ENCODE measurements at regions not wholly inside any gene's neighbourhood (a gene's known extent, or its start where the extent isn't known, plus 50 kb on each side); places are given as distances from the start of the nearest gene placed in this dataset.
A peak's percentile ranks its signal among the peaks of the same experiment; 100 is the strongest.

DNA sequence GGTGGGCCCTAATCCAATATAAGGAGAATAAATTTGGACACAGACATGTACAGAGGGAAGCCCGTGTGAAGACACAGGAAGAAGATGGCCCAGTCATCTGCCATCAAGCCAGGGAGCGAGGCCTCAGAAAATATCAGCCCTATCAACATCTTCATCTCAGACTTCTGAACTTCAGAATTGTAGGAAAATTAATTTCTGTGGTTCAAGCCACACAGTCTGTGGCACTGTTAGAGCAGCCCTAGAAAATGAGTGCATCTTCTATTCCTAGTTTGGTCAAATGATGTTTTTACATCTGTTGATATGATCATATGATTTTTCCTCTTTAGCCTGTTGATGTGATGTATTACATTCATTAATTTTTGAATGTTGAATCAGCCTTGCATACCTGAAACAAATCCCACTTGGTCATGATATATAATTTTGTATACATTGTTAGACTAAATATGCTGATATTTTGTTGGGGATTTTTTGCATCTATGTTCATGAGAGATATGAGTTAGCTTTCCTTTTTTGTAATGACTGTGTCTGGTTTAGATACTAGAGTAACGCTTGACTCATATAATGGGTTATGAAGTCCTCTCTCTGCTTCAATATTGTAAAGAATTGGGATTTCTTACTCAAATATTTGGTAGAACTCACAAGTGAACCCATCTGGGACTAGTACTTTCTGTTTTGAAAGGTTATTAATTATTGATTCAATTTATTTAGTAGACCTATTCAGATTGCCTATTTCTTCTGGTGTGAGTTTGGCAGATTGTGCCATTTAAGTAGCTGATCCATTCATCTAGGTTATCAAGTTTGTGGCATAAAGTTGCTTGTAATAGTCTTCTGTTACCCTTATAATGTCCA, 451.4 kb downstream of the EIPR1 start (continued):
- TF ChIP-seq YY1 (IDR thresholded peaks at IDR 0.05; ENCODE audit: low read depth, low read length) (no peak), MEF2A (IDR thresholded peaks at IDR 0.05; ENCODE audit: insufficient read depth, low read depth, low read length) (no peak), FOXK2 (IDR thresholded peaks at IDR 0.05) (no peak), NFIC (IDR thresholded peaks at IDR 0.05; ENCODE audit: low read depth, low read length) (peak; percentile 83), STAT3 (IDR thresholded peaks at IDR 0.05; ENCODE audit: low read depth, low read length) (no peak), NR2C2 (IDR thresholded peaks at IDR 0.05; ENCODE audit: borderline replicate concordance, control insufficient read depth, insufficient read length, low read depth) (no peak), NFXL1 (IDR thresholded peaks at IDR 0.05; ENCODE audit: borderline replicate concordance) (no peak), RCOR1 (conservative IDR thresholded peaks at IDR 0.05; ENCODE audit: low read depth, low read length) (no peak), JUND (IDR thresholded peaks at IDR 0.05; ENCODE audit: low read depth, low read length) (no peak), ZBTB40 (IDR thresholded peaks at IDR 0.05; ENCODE audit: borderline replicate concordance) (no peak), POU2F2 (IDR thresholded peaks at IDR 0.05; ENCODE audit: borderline replicate concordance, low read depth, low read length) (no peak), MXI1 (IDR thresholded peaks at IDR 0.05; ENCODE audit: low read depth, low read length) (no peak), CHD1 (IDR thresholded peaks at IDR 0.05; ENCODE audit: low read depth, low read length) (no peak), JUNB (IDR thresholded peaks at IDR 0.05) (peak; percentile 77)
- TF ChIP-seq, protein P1, sequence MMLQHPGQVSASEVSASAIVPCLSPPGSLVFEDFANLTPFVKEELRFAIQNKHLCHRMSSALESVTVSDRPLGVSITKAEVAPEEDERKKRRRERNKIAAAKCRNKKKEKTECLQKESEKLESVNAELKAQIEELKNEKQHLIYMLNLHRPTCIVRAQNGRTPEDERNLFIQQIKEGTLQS (IDR thresholded peaks at IDR 0.05; ENCODE audit: borderline replicate concordance, extremely low read depth, low read depth, low read length), result no peak
- TF ChIP-seq, protein P2, sequence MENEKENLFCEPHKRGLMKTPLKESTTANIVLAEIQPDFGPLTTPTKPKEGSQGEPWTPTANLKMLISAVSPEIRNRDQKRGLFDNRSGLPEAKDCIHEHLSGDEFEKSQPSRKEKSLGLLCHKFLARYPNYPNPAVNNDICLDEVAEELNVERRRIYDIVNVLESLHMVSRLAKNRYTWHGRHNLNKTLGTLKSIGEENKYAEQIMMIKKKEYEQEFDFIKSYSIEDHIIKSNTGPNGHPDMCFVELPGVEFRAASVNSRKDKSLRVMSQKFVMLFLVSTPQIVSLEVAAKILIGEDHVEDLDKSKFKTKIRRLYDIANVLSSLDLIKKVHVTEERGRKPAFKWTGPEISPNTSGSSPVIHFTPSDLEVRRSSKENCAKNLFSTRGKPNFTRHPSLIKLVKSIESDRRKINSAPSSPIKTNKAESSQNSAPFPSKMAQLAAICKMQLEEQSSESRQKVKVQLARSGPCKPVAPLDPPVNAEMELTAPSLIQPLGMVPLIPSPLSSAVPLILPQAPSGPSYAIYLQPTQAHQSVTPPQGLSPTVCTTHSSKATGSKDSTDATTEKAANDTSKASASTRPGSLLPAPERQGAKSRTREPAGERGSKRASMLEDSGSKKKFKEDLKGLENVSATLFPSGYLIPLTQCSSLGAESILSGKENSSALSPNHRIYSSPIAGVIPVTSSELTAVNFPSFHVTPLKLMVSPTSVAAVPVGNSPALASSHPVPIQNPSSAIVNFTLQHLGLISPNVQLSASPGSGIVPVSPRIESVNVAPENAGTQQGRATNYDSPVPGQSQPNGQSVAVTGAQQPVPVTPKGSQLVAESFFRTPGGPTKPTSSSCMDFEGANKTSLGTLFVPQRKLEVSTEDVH (IDR thresholded peaks at IDR 0.05; ENCODE audit: low read depth, partially characterized antibody), result no peak

All from GM12878 (cell line).